GM12878 (cell line): ENCODE measurements at regions not wholly inside any gene's neighbourhood (a gene's known extent, or its start where the extent isn't known, plus 50 kb on each side); places are given as distances from the start of the nearest gene placed in this dataset.
"Not testable (repeated sequence)": the region's sequence is repeated elsewhere in the genome, so short reads cannot be mapped to it uniquely, and the experiment has no call there.

Experiments used
- ATAC-seq: fragments of 200-7000 bp; cut with Tn5 transposase; 3 replicates; pipeline ENCODE4 v1.9.1; 2020; ENCODE audit warnings: mild to moderate bottlenecking, moderate library complexity
- BruUV-seq: library from RNA; stranded (reverse); fragments of 400-500 nt; replicated peaks from 2 replicates; lab custom pipeline; 2021; lab: Mats Ljungman, UMichigan
- CTCF ChIA-PET: fragments of 300-600 bp; sonication (Branson Sonifier 250); formaldehyde crosslinking; extraction: SDS; loops from one replicate; lab custom pipeline; 2021; ENCODE audit warnings: inconsistent platforms; lab: Yijun Ruan, JAX
- POLR2A ChIA-PET: fragments of 350-600 bp; formaldehyde crosslinking; extraction: SDS; loops from one replicate; lab custom pipeline; 2021; ENCODE audit warnings: inconsistent platforms; lab: Charles Lee
- RAD21 ChIA-PET: fragments of 300-600 bp; sonication (Branson Sonifier 250); formaldehyde crosslinking; loops from one replicate; lab custom pipeline; 2023; ENCODE audit warnings: antibody characterized with exemption; ENCODE audit not compliant: unreplicated experiment; lab: Charles Lee
- SMC1A ChIA-PET: fragments of 300-600 bp; sonication (Branson Sonifier 250); formaldehyde crosslinking; loops from one replicate; lab custom pipeline; 2023; ENCODE audit not compliant: unreplicated experiment, uncharacterized antibody; lab: Charles Lee
- DNase-seq: peaks from one replicate; pipeline ENCODE4 v3.0.0-alpha.2; 2011; ENCODE audit warnings: low read depth, low spot score
- FAIRE-seq: peaks from 3 replicates; lab custom pipeline; 2011; peaks lifted over from hg19 to GRCh38; lab: Jason Lieb, UNC
- H2AFZ ChIP-seq: 2 replicates; pipeline ENCODE4 v1.6.0; 2011; ENCODE audit warnings: low read depth, low read length, control low read depth; ENCODE audit not compliant: control insufficient read depth
- H3K27ac ChIP-seq: 2 replicates; pipeline ENCODE4 v1.5.1; 2011; ENCODE audit warnings: control low read depth; ENCODE audit not compliant: control insufficient read depth, insufficient read depth
- H3K27me3 ChIP-seq, 2 experiments: replicated peaks in 1 of 2; 2 replicates each; pipeline versions ENCODE4 v1.6.0 to v1.6.1; 2011; ENCODE audit warnings: low read length in 1 of 2; ENCODE audit not compliant: control insufficient read depth in 2 of 2, insufficient read depth in 2 of 2
- H3K36me3 ChIP-seq, 2 experiments: 2 replicates each; pipeline ENCODE4 v1.5.1; 2011; ENCODE audit warnings: low read length in 1 of 2; ENCODE audit not compliant: control insufficient read depth in 2 of 2, insufficient read depth in 2 of 2
- H3K4me1 ChIP-seq: 2 replicates; pipeline ENCODE4 v1.6.1; 2011; ENCODE audit warnings: mild to moderate bottlenecking, low read length, moderate library complexity, mixed read lengths; ENCODE audit not compliant: control insufficient read depth, insufficient read depth
- H3K4me2 ChIP-seq: 2 replicates; pipeline ENCODE4 v1.6.0; 2011; ENCODE audit warnings: control low read depth; ENCODE audit not compliant: control insufficient read depth, insufficient read depth
- H3K4me3 ChIP-seq: fragments of 200-600 bp; sonication (generic); 2 replicates; pipeline ENCODE4 v1.5.1; 2016
- H3K79me2 ChIP-seq: 2 replicates; pipeline ENCODE4 v1.6.0; 2011; ENCODE audit warnings: low read length; ENCODE audit not compliant: control insufficient read depth, insufficient read depth
- H3K9ac ChIP-seq: 2 replicates; pipeline ENCODE4 v1.8.0; 2011; ENCODE audit warnings: low read length, control low read depth, mixed read lengths; ENCODE audit not compliant: control insufficient read depth, insufficient read depth
- H3K9me3 ChIP-seq: replicated peaks from 3 replicates; pipeline ENCODE4 v1.5.1; 2011; ENCODE audit warnings: mild to moderate bottlenecking, low read length; ENCODE audit not compliant: control insufficient read depth, insufficient read depth
- H4K20me1 ChIP-seq: 2 replicates; pipeline ENCODE4 v1.6.0; 2011; ENCODE audit not compliant: control insufficient read depth, insufficient read depth
- ATF2 ChIP-seq: IDR thresholded peaks from 2 replicates; pipeline ENCODE4 v1.6.1; 2012; ENCODE audit warnings: low read length, inconsistent platforms
- BHLHE40 ChIP-seq, 2 experiments: fragments of 450-650 bp in 1 of 2; IDR thresholded peaks; 2 replicates each; pipeline ENCODE4 v1.6.1; 2011 to 2017; ENCODE audit warnings: low read depth in 2 of 2, borderline replicate concordance in 1 of 2, improper control_type of control experiment in 1 of 2, low read length in 1 of 2, mild to moderate bottlenecking in 1 of 2
- BMI1 ChIP-seq: fragments of 450-650 bp; IDR thresholded peaks from 2 replicates; pipeline ENCODE4 v1.6.1; 2016; ENCODE audit warnings: mild to moderate bottlenecking, moderate library complexity, borderline replicate concordance
- E2F8 ChIP-seq: fragments of 450-650 bp; IDR thresholded peaks from 2 replicates; pipeline ENCODE4 v1.6.1; 2018; ENCODE audit warnings: mild to moderate bottlenecking, low read depth, moderate library complexity; ENCODE audit not compliant: partially characterized antibody
- ELK1 ChIP-seq: IDR thresholded peaks from 2 replicates; pipeline ENCODE4 v1.6.1; 2012; ENCODE audit warnings: low read depth, low read length, improper control_type of control experiment
- FOXM1 ChIP-seq: IDR thresholded peaks from 2 replicates; pipeline ENCODE4 v1.6.1; 2012; ENCODE audit warnings: low read depth, mild to moderate bottlenecking, inconsistent platforms, low read length, moderate library complexity
- IRF4 ChIP-seq: IDR thresholded peaks from 2 replicates; pipeline ENCODE4 v1.6.1; 2011; ENCODE audit warnings: low read depth, low read length
- MAX ChIP-seq: IDR thresholded peaks from 2 replicates; pipeline ENCODE4 v1.6.1; 2012; ENCODE audit warnings: low read depth, low read length, improper control_type of control experiment
- NR2C2 ChIP-seq: IDR thresholded peaks from 2 replicates; pipeline ENCODE4 v1.6.1; 2011; ENCODE audit warnings: borderline replicate concordance, low read depth; ENCODE audit not compliant: control insufficient read depth, insufficient read length
- TARDBP ChIP-seq: IDR thresholded peaks from 2 replicates; pipeline ENCODE4 v1.6.1; 2016; ENCODE audit warnings: borderline replicate concordance
- ZNF207 ChIP-seq: fragments of 450-650 bp; IDR thresholded peaks from 2 replicates; pipeline ENCODE4 v1.6.1; 2014; ENCODE audit warnings: antibody characterized with exemption, mild to moderate bottlenecking, borderline replicate concordance
- ZNF217 ChIP-seq: fragments of 450-650 bp; IDR thresholded peaks from 2 replicates; pipeline ENCODE4 v1.6.1; 2017; ENCODE audit warnings: antibody characterized with exemption, mild to moderate bottlenecking
- ZSCAN29 ChIP-seq: fragments of 450-650 bp; IDR thresholded peaks from 2 replicates; pipeline ENCODE4 v1.6.1; 2017; ENCODE audit warnings: mild to moderate bottlenecking, moderate library complexity
- WGBS: methylation state at CpG from one replicate; pipeline ENCODE4 v1.1.6; 2016; ENCODE audit warnings: low lambda C conversion rate; ENCODE audit not compliant: insufficient replicate concordance, insufficient coverage; ENCODE audit errors: missing lambda C conversion rate; 5-methylcytosine and 5-hydroxymethylcytosine counted together
- in situ Hi-C: fragments of 300-500 bp; cut with MboI; formaldehyde crosslinking; loops from 9 replicates; pipeline ENCODE4 v1.14.3; 2018; ENCODE audit warnings: mixed read lengths
- intact Hi-C: fragments of 100-400 bp; cut with micrococcal nuclease; formaldehyde crosslinking; loops from one replicate; pipeline ENCODE4 v1.14.2; 2022; ENCODE audit not compliant: unreplicated experiment

GRCh38 chr9:22845243-22845642 lies 398.6 kb downstream of the DMRTA1 start:
- ChIA-PET SMC1A (interaction anchor here (1.7 kb wide), 1 partner anchor 27 kb away, joined by 3 read pairs; no protein-coding TSS in a partner anchor), POLR2A (interaction anchor here (0.6 kb wide), 1 partner anchor 616 kb away, joined by 3 read pairs; no protein-coding TSS in a partner anchor)
- H4K20me1 ChIP-seq, H3K4me3 ChIP-seq, DNase-seq, RAD21 ChIA-PET, BruUV-seq, H3K27me3 ChIP-seq, intact Hi-C loops, FAIRE-seq, H3K9ac ChIP-seq, H2AFZ ChIP-seq, H3K36me3 ChIP-seq, ATAC-seq, H3K27ac ChIP-seq, CTCF ChIA-PET, H3K4me2 ChIP-seq, H3K79me2 ChIP-seq, in situ Hi-C loops, H3K9me3 ChIP-seq, H3K4me1 ChIP-seq: not testable (repeated sequence)
- WGBS, result 0% methylated on average over 1 of the region's 1 CpG

GRCh38 chr9:22855980-22856379 lies 409.4 kb downstream of the DMRTA1 start:
- Histone ChIP-seq H3K4me2 (no peak overlapping the region), H3K9me3 (no peaks in the 10 kb centered on the region), H3K79me2 (no peaks in the 10 kb centered on the region), H4K20me1 (no peaks in the 10 kb centered on the region), H3K4me3 (no peak overlapping the region), H3K9ac (no peak overlapping the region), H2AFZ (no peak overlapping the region), H3K27me3 (no peaks in the 10 kb centered on the region), H3K36me3 (no peaks in the 10 kb centered on the region), H3K4me1 (no peaks in the 10 kb centered on the region), H3K27ac (no peak overlapping the region)
- RAD21 ChIA-PET, result no interaction called here
- CTCF ChIA-PET, result no interaction called here
- POLR2A ChIA-PET, result no interaction called here
- in situ Hi-C loops, result no loop called here
- ATAC-seq (no peak), FAIRE-seq (no peak), DNase-seq (no peak)
- BruUV-seq, result no TSS peak
- SMC1A ChIA-PET, result no interaction called here
- intact Hi-C loops, result no loop called here
- TF ChIP-seq ZSCAN29, result no peak
- no peak for TF ChIP-seq ATF2
- TF ChIP-seq E2F8, result no peak
- TF ChIP-seq FOXM1, result no peak
- TF ChIP-seq ZNF217, result no peak
- TF ChIP-seq TARDBP, result no peak
- no peak for TF ChIP-seq NR2C2
- TF ChIP-seq IRF4, result no peak
- no peak for TF ChIP-seq ZNF207
- no peak for TF ChIP-seq BHLHE40 (IDR thresholded peaks at IDR 0.05; ENCODE audit: borderline replicate concordance in 1 of 2, low read depth in 2 of 2, low read length in 1 of 2)
- TF ChIP-seq MAX, result no peak
- TF ChIP-seq BMI1, result no peak
- TF ChIP-seq ELK1, result no peak
